Adrenal gland (tissue), 5 donors: ENCODE measurements at regions not wholly inside any gene's neighbourhood (a gene's known extent, or its start where the extent isn't known, plus 50 kb on each side); places are given as distances from the start of the nearest gene placed in this dataset.

Source experiments
- POLR2A ChIP-seq, 2 donors: fragments of 450-650 bp; IDR thresholded peaks; one replicate each; pipeline ENCODE4 v1.6.1; 2017; ENCODE audit warnings: antibody characterized with exemption in 2 of 2, mild to moderate bottlenecking in 2 of 2, moderate library complexity in 1 of 2
- TF ChIP-seq, protein P1 (sequence below), 6 experiments: fragments of 450-650 bp in 4 of 6; fragments of 200-600 bp in 2 of 6; sonication (generic) in 1 of 6; IDR thresholded peaks; 1 replicate in 5 of 6; 2 replicates in 1 of 6; pipeline versions ENCODE4 v1.5.1 to v1.8.0; 2016 to 2021; ENCODE audit warnings: antibody characterized with exemption in 6 of 6, mild to moderate bottlenecking in 2 of 6, moderate library complexity in 1 of 6
- donor health status: DM: no; HTN: no; CAD: no.

DNA sequence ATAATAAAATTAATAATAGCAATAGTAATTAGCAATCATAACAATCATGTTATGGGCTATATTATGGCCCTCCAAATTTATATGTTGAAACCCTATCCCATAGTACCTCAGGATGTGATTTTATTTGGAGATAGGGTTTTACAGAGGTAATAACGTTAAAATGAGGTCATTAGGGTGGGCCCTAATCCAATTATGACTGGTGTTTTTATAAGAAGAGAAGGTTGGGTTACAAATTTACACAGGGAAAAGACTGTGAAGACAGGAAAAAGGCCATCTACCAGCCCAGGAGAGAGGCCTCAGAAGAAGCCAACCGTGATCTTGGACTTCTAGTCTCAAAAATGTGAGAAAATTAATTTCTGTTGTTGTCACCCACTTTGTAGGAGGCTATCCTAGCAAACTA lies 353.1 kb downstream of the CHL1 start:
- TF ChIP-seq, protein P1, sequence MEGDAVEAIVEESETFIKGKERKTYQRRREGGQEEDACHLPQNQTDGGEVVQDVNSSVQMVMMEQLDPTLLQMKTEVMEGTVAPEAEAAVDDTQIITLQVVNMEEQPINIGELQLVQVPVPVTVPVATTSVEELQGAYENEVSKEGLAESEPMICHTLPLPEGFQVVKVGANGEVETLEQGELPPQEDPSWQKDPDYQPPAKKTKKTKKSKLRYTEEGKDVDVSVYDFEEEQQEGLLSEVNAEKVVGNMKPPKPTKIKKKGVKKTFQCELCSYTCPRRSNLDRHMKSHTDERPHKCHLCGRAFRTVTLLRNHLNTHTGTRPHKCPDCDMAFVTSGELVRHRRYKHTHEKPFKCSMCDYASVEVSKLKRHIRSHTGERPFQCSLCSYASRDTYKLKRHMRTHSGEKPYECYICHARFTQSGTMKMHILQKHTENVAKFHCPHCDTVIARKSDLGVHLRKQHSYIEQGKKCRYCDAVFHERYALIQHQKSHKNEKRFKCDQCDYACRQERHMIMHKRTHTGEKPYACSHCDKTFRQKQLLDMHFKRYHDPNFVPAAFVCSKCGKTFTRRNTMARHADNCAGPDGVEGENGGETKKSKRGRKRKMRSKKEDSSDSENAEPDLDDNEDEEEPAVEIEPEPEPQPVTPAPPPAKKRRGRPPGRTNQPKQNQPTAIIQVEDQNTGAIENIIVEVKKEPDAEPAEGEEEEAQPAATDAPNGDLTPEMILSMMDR (IDR thresholded peaks at IDR 0.05) = no peak
- TF ChIP-seq POLR2A (IDR thresholded peaks at IDR 0.05) = no peak
